ENCODE measurements at regions not wholly inside any gene's neighbourhood (a gene's known extent, or its start where the extent isn't known, plus 50 kb on each side); places are given as distances from the start of the nearest gene placed in this dataset.

DNA sequence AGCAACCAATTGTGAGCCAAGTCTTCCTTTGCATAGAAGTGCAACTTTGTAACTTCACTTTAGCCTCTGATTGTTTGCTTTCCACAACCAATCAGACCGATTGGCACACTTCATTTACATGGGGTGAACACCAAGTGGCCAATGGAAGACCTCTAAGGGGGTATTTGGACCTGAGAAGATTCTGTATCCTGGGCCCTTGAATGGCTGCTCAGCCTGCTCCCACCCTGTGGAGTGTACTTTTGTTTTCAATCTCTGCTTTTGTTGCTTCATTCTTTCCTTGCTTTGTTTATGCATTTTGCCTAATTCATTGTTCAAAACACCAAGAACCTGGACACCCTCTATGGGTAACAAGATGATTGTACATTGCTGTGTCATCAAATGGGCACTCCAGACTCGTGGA, 385.7 kb upstream of the NRP1 start:
- H3K9me3 ChIP-seq (ENCODE audit: insufficient read depth, low read length) = peaks cover 11% of the 10 kb centered on the region; the same call in 1 of the 2 replicates
- no peak for DNase-seq (ENCODE audit: low read depth, low spot score)
- H3K27me3 ChIP-seq (ENCODE audit: insufficient read depth, insufficient read length) = no peaks in the 10 kb centered on the region
- no peaks in the 10 kb centered on the region for H3K36me3 ChIP-seq (ENCODE audit: insufficient read depth, insufficient read length, low read length)
- TF ChIP-seq SUZ12 (IDR thresholded peaks at IDR 0.05; ENCODE audit: extremely low read depth, insufficient read depth, insufficient read length) (no peak), ZNF274 (IDR thresholded peaks at IDR 0.05; ENCODE audit: low read depth, low read length) (no peak), YY1 (IDR thresholded peaks at IDR 0.05; ENCODE audit: insufficient read depth, insufficient read length) (no peak)
- no peak overlapping the region for H3K4me3 ChIP-seq (ENCODE audit: insufficient read length, low read depth)
- H3K4me1 ChIP-seq (ENCODE audit: insufficient read depth, insufficient read length) = no peaks in the 10 kb centered on the region
- H3K9ac ChIP-seq (ENCODE audit: insufficient read length, low read depth) = no peak overlapping the region

DNA sequence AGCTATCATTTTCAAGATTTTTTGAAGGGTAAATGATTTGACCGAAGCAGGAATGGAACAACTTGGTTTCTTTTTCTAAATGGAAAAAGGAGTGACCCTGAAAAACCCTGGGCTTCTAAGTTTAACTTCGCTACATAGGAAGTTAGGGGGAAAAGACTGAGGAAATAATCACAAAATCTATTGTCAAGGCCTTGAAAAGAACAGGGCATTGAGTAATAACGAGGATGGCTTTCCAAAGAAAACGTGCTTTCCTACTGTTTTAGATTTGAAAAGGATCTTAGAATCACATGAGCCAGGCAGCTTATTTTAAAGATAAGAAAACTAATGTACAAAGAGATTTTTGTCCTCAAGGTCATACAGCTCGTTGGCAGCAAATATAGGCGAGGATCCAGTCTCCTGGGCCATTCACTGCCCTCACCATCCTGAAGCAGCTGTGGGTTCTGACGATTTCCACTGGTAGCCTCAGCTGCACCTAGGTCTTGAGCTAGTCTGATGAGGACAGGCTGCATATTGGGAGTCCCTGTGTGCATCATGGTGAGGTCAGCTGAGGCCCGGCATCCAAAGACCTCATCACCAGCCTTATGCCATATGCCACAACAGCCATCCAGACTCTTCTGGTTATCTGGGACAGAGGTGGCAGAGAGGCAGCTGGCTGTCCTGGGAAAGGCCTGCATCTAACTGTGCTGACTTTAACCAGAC, 384.7 kb upstream of the NRP1 start:
- H3K9ac ChIP-seq (ENCODE audit: insufficient read length, low read depth) = no peak overlapping the region
- TF ChIP-seq SUZ12 (IDR thresholded peaks at IDR 0.05; ENCODE audit: extremely low read depth, insufficient read depth, insufficient read length) = no peak
- no peak for TF ChIP-seq YY1 (IDR thresholded peaks at IDR 0.05; ENCODE audit: insufficient read depth, insufficient read length)
- TF ChIP-seq ZNF274 (IDR thresholded peaks at IDR 0.05; ENCODE audit: low read depth, low read length) = no peak
- H3K9me3 ChIP-seq (ENCODE audit: insufficient read depth, low read length) = peaks cover 11% of the 10 kb centered on the region; the same call in 1 of the 2 replicates
- H3K27me3 ChIP-seq (ENCODE audit: insufficient read depth, insufficient read length) = no peaks in the 10 kb centered on the region
- H3K4me3 ChIP-seq (ENCODE audit: insufficient read length, low read depth) = no peak overlapping the region
- H3K36me3 ChIP-seq (ENCODE audit: insufficient read depth, insufficient read length, low read length) = no peaks in the 10 kb centered on the region
- no peak for DNase-seq (ENCODE audit: low read depth, low spot score)
- no peaks in the 10 kb centered on the region for H3K4me1 ChIP-seq (ENCODE audit: insufficient read depth, insufficient read length)

GRCh38 chr10:33716501-33717267, 382.2 kb upstream of the NRP1 start:
- TF ChIP-seq SUZ12 (IDR thresholded peaks at IDR 0.05; ENCODE audit: extremely low read depth, insufficient read depth, insufficient read length) (no peak), ZNF274 (IDR thresholded peaks at IDR 0.05; ENCODE audit: low read depth, low read length) (no peak), YY1 (IDR thresholded peaks at IDR 0.05; ENCODE audit: insufficient read depth, insufficient read length) (no peak)
- no peak overlapping the region for H3K9ac ChIP-seq (ENCODE audit: insufficient read length, low read depth)
- H3K4me1 ChIP-seq (ENCODE audit: insufficient read depth, insufficient read length) = no peaks in the 10 kb centered on the region
- H3K9me3 ChIP-seq (ENCODE audit: insufficient read depth, low read length) = peaks cover 11% of the 10 kb centered on the region; the same call in 1 of the 2 replicates
- H3K36me3 ChIP-seq (ENCODE audit: insufficient read depth, insufficient read length, low read length) = no peaks in the 10 kb centered on the region
- no peaks in the 10 kb centered on the region for H3K27me3 ChIP-seq (ENCODE audit: insufficient read depth, insufficient read length)
- no peak for DNase-seq (ENCODE audit: low read depth, low spot score)
- H3K4me3 ChIP-seq (ENCODE audit: insufficient read length, low read depth) = no peak overlapping the region

- no peak for DNase-seq (ENCODE audit: low read depth, low spot score)
- H3K9me3 ChIP-seq (ENCODE audit: insufficient read depth, low read length) = peaks cover 9% of the 10 kb centered on the region; the same call in 1 of the 2 replicates
- H3K27me3 ChIP-seq (ENCODE audit: insufficient read depth, insufficient read length) = no peaks in the 10 kb centered on the region
- TF ChIP-seq ZNF274 (IDR thresholded peaks at IDR 0.05; ENCODE audit: low read depth, low read length) (no peak), SUZ12 (IDR thresholded peaks at IDR 0.05; ENCODE audit: extremely low read depth, insufficient read depth, insufficient read length) (no peak), YY1 (IDR thresholded peaks at IDR 0.05; ENCODE audit: insufficient read depth, insufficient read length) (no peak)
- H3K36me3 ChIP-seq (ENCODE audit: insufficient read depth, insufficient read length, low read length) = no peaks in the 10 kb centered on the region
- H3K9ac ChIP-seq (ENCODE audit: insufficient read length, low read depth) = no peak overlapping the region
- no peaks in the 10 kb centered on the region for H3K4me1 ChIP-seq (ENCODE audit: insufficient read depth, insufficient read length)
- H3K4me3 ChIP-seq (ENCODE audit: insufficient read length, low read depth) = no peak overlapping the region
These were observed 381.0 kb upstream of the NRP1 start for GRCh38 chr10:33715303-33715975.

DNA sequence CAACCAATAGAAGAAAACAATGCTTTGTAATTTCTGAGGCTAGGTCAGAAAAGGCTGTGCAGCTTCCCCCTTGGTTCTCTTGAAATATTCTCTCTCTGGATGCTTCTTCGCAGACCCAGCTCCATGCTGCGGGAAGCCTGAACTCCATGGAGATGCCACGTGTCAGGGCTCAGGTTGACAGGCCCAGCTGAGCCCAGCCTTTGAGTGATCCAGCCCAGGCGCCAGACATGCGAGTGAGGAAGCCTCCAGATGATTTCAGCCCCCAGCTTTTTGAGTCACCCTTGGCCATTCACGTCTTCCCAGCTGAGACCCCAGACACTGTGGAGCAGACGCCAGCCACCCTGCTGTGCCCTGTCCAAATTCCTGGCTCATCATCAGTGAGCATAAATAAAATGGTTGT, 378.4 kb upstream of the NRP1 start:
- no peak for DNase-seq (ENCODE audit: low read depth, low spot score)
- no peak for TF ChIP-seq SUZ12 (IDR thresholded peaks at IDR 0.05; ENCODE audit: extremely low read depth, insufficient read depth, insufficient read length)
- TF ChIP-seq YY1 (IDR thresholded peaks at IDR 0.05; ENCODE audit: insufficient read depth, insufficient read length) = no peak
- TF ChIP-seq ZNF274 (IDR thresholded peaks at IDR 0.05; ENCODE audit: low read depth, low read length) = no peak
- Histone ChIP-seq H3K9ac (ENCODE audit: insufficient read length, low read depth) (no peak overlapping the region), H3K4me1 (ENCODE audit: insufficient read depth, insufficient read length) (no peaks in the 10 kb centered on the region), H3K27me3 (ENCODE audit: insufficient read depth, insufficient read length) (no peaks in the 10 kb centered on the region), H3K36me3 (ENCODE audit: insufficient read depth, insufficient read length, low read length) (no peaks in the 10 kb centered on the region), H3K4me3 (ENCODE audit: insufficient read length, low read depth) (no peak overlapping the region), H3K9me3 (ENCODE audit: insufficient read depth, low read length) (no peaks in the 10 kb centered on the region)

DNA sequence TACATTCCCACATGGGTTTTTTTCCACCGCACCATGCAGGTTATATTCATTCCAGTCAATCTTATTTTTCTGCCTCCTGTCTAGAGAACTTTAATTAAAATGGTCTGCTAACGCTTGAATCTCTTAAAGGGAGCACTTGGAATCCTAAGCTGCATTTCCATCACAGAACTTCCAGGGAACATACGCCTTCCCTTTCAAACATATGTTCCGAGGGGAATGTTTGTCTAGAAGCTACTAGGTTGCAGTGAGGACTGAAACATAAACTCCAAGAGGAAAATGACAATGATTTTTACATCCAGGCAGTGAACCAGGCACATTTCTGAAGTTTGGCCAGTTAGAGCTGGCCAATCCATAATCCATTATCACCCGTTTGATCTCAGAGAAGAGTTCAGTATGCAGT, 375.5 kb upstream of the NRP1 start:
- Histone ChIP-seq H3K9me3 (ENCODE audit: insufficient read depth, low read length) (no peaks in the 10 kb centered on the region), H3K36me3 (ENCODE audit: insufficient read depth, insufficient read length, low read length) (no peaks in the 10 kb centered on the region), H3K27me3 (ENCODE audit: insufficient read depth, insufficient read length) (no peaks in the 10 kb centered on the region), H3K9ac (ENCODE audit: insufficient read length, low read depth) (no peak overlapping the region), H3K4me1 (ENCODE audit: insufficient read depth, insufficient read length) (no peaks in the 10 kb centered on the region), H3K4me3 (ENCODE audit: insufficient read length, low read depth) (no peak overlapping the region)
- no peak for DNase-seq (ENCODE audit: low read depth, low spot score)
- TF ChIP-seq ZNF274 (IDR thresholded peaks at IDR 0.05; ENCODE audit: low read depth, low read length) (no peak), SUZ12 (IDR thresholded peaks at IDR 0.05; ENCODE audit: extremely low read depth, insufficient read depth, insufficient read length) (no peak), YY1 (IDR thresholded peaks at IDR 0.05; ENCODE audit: insufficient read depth, insufficient read length) (no peak)

Data from NT2/D1 (cell line).